ENCODE measurements at regions not wholly inside any gene's neighbourhood (a gene's known extent, or its start where the extent isn't known, plus 50 kb on each side); places are given as distances from the start of the nearest gene placed in this dataset.
"Not testable (repeated sequence)": the region's sequence is repeated elsewhere in the genome, so short reads cannot be mapped to it uniquely, and the experiment has no call there.

- DNase-seq = no peak
Observed at GRCh38 chr11:133635244-133635739, 103.0 kb upstream of the OPCML start.

- DNase-seq = not testable (repeated sequence)
Observed at GRCh38 chr11:133628371-133628770, 96.1 kb upstream of the OPCML start.

GRCh38 chr11:133621611-133622010 lies 89.3 kb upstream of the OPCML start:
- no peak for DNase-seq

GRCh38 chr11:133619973-133620372 lies 87.7 kb upstream of the OPCML start:
- peak; percentile 6 for DNase-seq

GRCh38 chr11:133619397-133619796 lies 87.1 kb upstream of the OPCML start:
- DNase-seq = no peak

GRCh38 chr11:133618544-133618943 lies 86.2 kb upstream of the OPCML start:
- no peak for DNase-seq

GRCh38 chr11:133608496-133608895 lies 76.2 kb upstream of the OPCML start:
- no peak for DNase-seq

GRCh38 chr11:133606124-133606523 lies 73.8 kb upstream of the OPCML start:
- no peak for DNase-seq

GRCh38 chr11:133605482-133605881 lies 73.2 kb upstream of the OPCML start:
- no peak for DNase-seq

- DNase-seq = no peak
Observed at GRCh38 chr11:133601641-133602040, 69.3 kb upstream of the OPCML start.

GRCh38 chr11:133600786-133601185 lies 68.5 kb upstream of the OPCML start:
- DNase-seq = no peak

GRCh38 chr11:133600306-133600705 lies 68.0 kb upstream of the OPCML start:
- no peak for DNase-seq

GRCh38 chr11:133598906-133599305 lies 66.6 kb upstream of the OPCML start:
- no peak for DNase-seq

- DNase-seq = no peak
Observed at GRCh38 chr11:133597236-133597635, 64.9 kb upstream of the OPCML start.

GRCh38 chr11:133595998-133596590 lies 63.8 kb upstream of the OPCML start:
- DNase-seq = no peak

- DNase-seq = no peak
Observed at GRCh38 chr11:133593036-133593435, 60.7 kb upstream of the OPCML start.

GRCh38 chr11:133586903-133587517 lies 54.7 kb upstream of the OPCML start:
- no peak for DNase-seq

- no peak for DNase-seq
Observed at GRCh38 chr11:133582750-133583149, 50.4 kb upstream of the OPCML start.

- no peak for DNase-seq
Observed at GRCh38 chr11:133582326-133582725, 50.0 kb upstream of the OPCML start.
